Subcutaneous abdominal adipose tissue (tissue), 5 donors: ENCODE measurements at regions not wholly inside any gene's neighbourhood (a gene's known extent, or its start where the extent isn't known, plus 50 kb on each side); places are given as distances from the start of the nearest gene placed in this dataset.

ENCODE experiments used
- H3K27ac ChIP-seq: one replicate; pipeline ENCODE4 v1.7.0; 2013; ENCODE audit warnings: low read depth, mild to moderate bottlenecking, inconsistent platforms, low read length, moderate library complexity
- H3K27me3 ChIP-seq, 5 donors: one replicate each; pipeline ENCODE4 v1.7.0; 2013; ENCODE audit warnings: low read length in 5 of 5, inconsistent platforms in 1 of 5; ENCODE audit not compliant: control insufficient read depth in 5 of 5, insufficient read depth in 4 of 5
- H3K36me3 ChIP-seq, 5 donors: one replicate each; pipeline ENCODE4 v1.7.0; 2013; ENCODE audit warnings: low read length in 5 of 5; ENCODE audit not compliant: control insufficient read depth in 5 of 5, insufficient read depth in 5 of 5
- H3K4me1 ChIP-seq, 5 donors: one replicate each; pipeline ENCODE4 v1.7.0; 2013; ENCODE audit warnings: low read length in 5 of 5, mild to moderate bottlenecking in 3 of 5, moderate library complexity in 1 of 5; ENCODE audit not compliant: control insufficient read depth in 5 of 5, insufficient read depth in 5 of 5
- H3K4me3 ChIP-seq, 5 donors: one replicate each; pipeline ENCODE4 v1.7.0; 2013; ENCODE audit warnings: low read length in 5 of 5, low read depth in 1 of 5
- H3K9ac ChIP-seq, 5 donors: one replicate each; pipeline ENCODE4 v1.7.0; 2013; ENCODE audit warnings: low read length in 5 of 5, mild to moderate bottlenecking in 4 of 5, moderate library complexity in 3 of 5
- H3K9me3 ChIP-seq, 5 donors: one replicate each; pipeline ENCODE4 v1.7.0; 2013; ENCODE audit warnings: low read length in 5 of 5; ENCODE audit not compliant: control insufficient read depth in 5 of 5
- donor health status: healthy.
- donor health status: healthy.
- donor health status: healthy.
- donor health status: healthy.
- donor health status: healthy.

DNA sequence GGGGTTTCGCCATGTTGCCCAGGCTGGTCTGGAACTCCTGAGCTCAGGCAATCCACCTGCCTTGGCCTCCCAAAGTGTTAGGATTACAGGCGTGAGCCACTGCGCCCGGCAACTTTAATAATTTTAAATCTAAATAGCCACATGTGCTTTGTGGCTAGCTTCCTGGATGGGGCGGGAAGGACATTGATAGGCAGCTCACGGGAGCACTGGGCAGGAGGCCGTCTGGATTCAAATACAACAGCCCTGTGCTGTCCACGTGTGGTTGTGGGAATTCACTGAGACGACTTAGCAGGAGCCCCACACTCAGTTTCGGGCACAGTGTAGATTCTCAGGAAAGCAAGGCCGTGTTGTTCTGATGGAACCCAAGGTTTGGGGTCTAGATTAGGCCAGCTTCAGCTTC lies 177.1 kb downstream of the ETS2 start:
- H3K9ac ChIP-seq: no peak overlapping the region
- H3K4me3 ChIP-seq: no peak overlapping the region
- no peak overlapping the region for H3K27ac ChIP-seq
- no peaks in the 10 kb centered on the region for H3K9me3 ChIP-seq
- peaks cover 7 to 30% (median 16%) of the 10 kb centered on the region in 5 donors for H3K4me1 ChIP-seq
- H3K27me3 ChIP-seq: peaks cover 0 to 17% (median 5%) of the 10 kb centered on the region in 5 donors
- H3K36me3 ChIP-seq: no peaks in the 10 kb centered on the region

DNA sequence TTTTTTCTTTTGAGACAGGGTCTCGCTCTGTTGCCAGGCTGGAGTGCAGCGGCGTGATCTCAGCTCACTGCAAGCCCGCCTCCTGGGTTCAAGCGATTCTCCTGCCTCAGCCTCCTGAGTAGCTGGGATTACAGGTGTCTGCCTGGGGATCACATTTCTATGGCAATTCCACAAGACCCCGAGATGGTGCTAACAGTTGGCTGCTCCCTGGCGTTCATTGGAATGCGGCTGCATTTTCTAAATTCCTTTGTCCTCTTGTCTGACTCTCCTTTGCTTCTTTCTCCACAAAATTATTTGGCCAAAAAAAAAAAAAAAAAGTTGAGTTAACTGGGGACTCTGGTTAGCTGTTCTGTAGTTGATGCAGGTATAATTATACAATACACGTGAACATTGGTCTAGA lies 176.4 kb downstream of the ETS2 start:
- Histone ChIP-seq H3K4me3 (no peak overlapping the region), H3K4me1 (peaks cover 7 to 25% (median 16%) of the 10 kb centered on the region in 5 donors), H3K27ac (no peak overlapping the region), H3K36me3 (no peaks in the 10 kb centered on the region), H3K27me3 (peaks cover 0 to 17% (median 5%) of the 10 kb centered on the region in 5 donors), H3K9ac (no peak overlapping the region), H3K9me3 (no peaks in the 10 kb centered on the region)

DNA sequence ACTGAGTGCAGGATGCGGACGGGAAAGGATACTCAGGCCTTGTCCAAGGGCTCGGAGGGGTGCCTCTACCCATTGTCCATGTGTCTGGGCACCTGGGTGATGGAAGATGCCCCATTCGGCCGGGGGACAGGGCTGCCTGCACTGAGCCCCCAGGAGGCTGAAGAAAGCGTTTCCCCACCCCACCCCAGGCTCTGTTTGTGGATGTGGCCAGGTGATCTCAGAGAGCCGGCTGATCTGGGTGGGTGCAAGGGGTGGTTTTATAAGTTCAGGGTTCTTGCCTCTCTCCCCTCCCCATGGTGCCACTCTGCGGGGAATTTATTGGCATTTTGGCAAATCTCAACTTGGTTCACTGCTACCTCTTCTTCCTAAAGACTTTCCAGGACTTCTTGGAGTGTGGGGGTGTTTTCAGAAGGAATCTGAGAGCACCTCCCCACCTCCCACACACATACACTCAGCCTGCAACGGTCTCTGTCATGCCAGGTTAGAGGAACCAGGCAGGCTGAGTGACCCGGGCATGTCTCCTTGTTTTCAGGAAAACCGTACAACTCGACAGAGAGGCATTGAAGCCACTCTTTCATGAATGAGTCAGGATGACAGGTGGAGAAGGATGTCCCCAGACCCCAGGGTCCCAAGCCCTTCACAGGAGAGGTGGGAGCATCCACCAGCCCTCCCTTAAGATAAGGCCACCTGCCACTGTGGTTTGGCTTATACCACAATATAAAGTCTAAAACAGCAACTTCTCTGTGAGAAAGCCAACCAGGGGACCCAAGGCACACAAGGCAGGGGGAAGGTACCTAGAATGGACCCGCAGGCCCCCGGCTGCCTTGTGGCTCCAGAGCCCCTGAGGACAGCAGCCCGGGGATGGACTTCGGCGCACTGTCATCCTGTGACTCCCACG lies 174.9 kb downstream of the ETS2 start:
- Histone ChIP-seq H3K36me3 (no peaks in the 10 kb centered on the region), H3K27me3 (peaks cover 0 to 13% (median 0%) of the 10 kb centered on the region in 5 donors), H3K4me3 (no peak overlapping the region), H3K9me3 (no peaks in the 10 kb centered on the region), H3K4me1 (peaks cover 6 to 12% (median 7%) of the 10 kb centered on the region in 5 donors), H3K9ac (no peak overlapping the region), H3K27ac (no peak overlapping the region)

DNA sequence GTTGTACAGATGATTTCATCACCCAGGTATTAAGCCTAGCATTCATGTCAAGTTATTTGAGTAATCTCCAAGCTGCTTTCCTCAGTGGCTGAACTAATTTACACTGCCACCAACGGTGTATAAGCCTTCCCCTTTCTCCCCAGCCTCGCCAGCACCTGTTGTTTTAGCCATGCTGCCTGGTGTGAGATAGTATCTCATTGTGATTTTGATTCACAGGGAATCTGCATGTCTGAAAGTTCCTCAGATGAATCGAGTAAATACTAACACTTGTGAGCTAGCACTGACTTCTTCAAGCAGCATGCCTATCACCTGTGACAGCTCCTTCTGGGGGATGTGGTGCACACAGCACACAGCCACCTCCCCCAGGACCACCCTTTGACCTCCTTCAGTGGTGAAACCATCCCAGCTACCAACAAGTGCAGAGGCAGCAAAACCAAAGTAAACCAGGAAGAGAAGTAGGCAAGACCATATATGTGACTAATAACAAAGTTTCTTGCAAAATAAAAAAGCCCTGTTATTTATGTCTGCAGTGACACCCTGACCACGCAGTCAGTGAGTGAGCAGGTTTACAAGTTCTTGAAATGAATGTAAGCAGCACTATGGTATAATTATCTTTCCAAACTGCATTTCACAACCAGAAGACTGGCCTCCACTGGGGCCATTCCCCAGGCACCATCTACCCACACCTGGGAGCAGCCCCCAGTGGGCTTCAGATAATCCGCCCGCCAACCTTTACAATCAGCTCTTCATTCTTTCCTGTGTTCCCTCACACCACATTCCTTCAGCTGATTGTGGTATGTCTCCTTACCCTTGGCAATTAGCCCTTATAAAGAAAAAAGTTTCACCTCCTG lies 173.8 kb downstream of the ETS2 start:
- Histone ChIP-seq H3K36me3 (no peaks in the 10 kb centered on the region), H3K4me1 (no peaks in the 10 kb centered on the region), H3K9me3 (no peaks in the 10 kb centered on the region), H3K9ac (no peak overlapping the region), H3K27me3 (peaks cover 0 to 6% (median 0%) of the 10 kb centered on the region in 5 donors), H3K27ac (no peak overlapping the region), H3K4me3 (no peak overlapping the region)

DNA sequence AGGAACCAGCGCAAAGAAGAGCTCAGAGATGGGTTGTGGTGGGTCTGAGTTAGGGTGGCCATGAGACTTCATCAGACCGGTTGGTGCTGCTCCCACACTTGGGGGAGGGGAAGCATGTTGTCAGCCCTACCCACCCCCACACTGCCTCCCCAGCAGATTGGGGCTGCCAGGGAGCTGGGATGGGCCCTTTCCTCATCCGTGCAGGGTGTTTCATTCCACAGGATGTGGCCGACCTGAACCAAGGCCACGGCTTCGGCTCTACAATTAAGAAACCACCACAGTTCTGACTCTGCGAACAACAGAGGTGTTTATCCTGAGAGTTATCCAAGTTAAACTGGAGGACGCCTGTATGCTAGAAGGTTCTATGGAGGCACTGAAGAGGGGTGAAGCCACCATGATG lies 171.2 kb downstream of the ETS2 start:
- Histone ChIP-seq H3K27me3 (peaks cover 0 to 4% (median 0%) of the 10 kb centered on the region in 5 donors), H3K27ac (no peak overlapping the region), H3K36me3 (no peaks in the 10 kb centered on the region), H3K9me3 (no peaks in the 10 kb centered on the region), H3K4me1 (no peaks in the 10 kb centered on the region), H3K4me3 (no peak overlapping the region), H3K9ac (no peak overlapping the region)

DNA sequence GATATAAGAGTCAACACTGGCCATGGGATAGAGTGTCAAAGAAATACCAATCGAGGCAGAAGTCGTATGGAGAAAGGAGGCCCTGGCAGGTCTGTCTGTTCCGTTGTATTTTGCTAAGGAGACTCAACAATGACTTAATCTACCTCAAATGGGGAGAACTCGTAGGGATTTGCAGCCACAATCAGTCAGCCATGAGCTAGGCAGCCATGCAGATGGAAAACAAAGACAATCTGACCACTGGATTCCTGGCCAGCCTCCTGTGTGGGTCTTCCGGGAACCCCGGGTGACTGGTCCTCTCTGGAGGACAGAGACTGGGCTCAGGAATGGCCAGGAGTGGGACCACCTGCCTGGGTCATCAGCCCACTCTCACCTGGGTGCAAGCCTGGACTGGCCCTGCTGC lies 167.8 kb downstream of the ETS2 start:
- H3K9ac ChIP-seq: no peak overlapping the region
- H3K27me3 ChIP-seq: no peaks in the 10 kb centered on the region
- H3K9me3 ChIP-seq: no peaks in the 10 kb centered on the region
- peaks cover 0 to 7% (median 0%) of the 10 kb centered on the region in 5 donors for H3K4me1 ChIP-seq
- H3K36me3 ChIP-seq: no peaks in the 10 kb centered on the region
- H3K4me3 ChIP-seq: no peak overlapping the region
- no peak overlapping the region for H3K27ac ChIP-seq

DNA sequence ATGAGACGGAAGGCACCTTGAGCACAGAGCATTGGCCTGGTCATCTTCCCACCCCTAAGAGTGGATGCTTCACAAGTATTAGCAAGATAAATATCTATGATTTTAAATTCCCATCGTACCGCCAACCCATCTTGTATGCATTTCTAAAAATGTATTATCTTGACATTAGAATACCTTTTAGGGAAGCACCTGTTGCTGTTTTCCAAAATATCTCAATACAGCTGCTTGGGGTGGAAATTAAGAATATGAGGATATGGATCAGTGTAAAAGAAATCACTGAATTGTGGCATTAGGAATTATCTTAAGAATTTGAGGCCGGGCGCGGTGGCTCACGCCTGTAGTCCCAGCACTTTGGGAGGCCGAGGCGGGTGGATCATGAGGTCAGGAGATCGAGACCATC lies 166.3 kb downstream of the ETS2 start:
- Histone ChIP-seq H3K9ac (no peak overlapping the region), H3K27me3 (no peaks in the 10 kb centered on the region), H3K27ac (no peak overlapping the region), H3K36me3 (no peaks in the 10 kb centered on the region), H3K9me3 (no peaks in the 10 kb centered on the region), H3K4me1 (peaks cover 0 to 7% (median 0%) of the 10 kb centered on the region in 5 donors), H3K4me3 (no peak overlapping the region)

DNA sequence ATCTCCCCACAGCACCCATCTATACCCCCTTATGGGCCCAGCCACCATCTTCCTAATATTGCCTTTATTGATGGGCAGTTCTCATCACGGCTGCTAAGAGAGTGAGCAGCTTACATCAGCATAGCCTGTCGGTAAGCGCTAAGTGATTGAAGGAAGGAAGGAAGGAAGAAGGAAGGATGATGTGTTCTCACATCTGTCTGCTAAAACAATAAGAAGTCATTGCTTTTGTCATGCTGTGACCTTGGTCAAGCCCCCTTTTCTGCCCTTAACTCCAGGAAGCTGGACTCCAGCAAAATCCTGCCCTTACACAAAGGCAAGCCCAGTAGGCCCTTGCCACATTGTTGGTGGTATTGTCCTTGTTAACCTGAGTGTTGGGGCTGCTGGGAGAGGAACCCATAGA lies 165.0 kb downstream of the ETS2 start:
- Histone ChIP-seq H3K36me3 (no peaks in the 10 kb centered on the region), H3K9me3 (no peaks in the 10 kb centered on the region), H3K9ac (no peak overlapping the region), H3K27ac (no peak overlapping the region), H3K27me3 (no peaks in the 10 kb centered on the region), H3K4me3 (no peak overlapping the region), H3K4me1 (peaks cover 0 to 7% (median 0%) of the 10 kb centered on the region in 5 donors)

DNA sequence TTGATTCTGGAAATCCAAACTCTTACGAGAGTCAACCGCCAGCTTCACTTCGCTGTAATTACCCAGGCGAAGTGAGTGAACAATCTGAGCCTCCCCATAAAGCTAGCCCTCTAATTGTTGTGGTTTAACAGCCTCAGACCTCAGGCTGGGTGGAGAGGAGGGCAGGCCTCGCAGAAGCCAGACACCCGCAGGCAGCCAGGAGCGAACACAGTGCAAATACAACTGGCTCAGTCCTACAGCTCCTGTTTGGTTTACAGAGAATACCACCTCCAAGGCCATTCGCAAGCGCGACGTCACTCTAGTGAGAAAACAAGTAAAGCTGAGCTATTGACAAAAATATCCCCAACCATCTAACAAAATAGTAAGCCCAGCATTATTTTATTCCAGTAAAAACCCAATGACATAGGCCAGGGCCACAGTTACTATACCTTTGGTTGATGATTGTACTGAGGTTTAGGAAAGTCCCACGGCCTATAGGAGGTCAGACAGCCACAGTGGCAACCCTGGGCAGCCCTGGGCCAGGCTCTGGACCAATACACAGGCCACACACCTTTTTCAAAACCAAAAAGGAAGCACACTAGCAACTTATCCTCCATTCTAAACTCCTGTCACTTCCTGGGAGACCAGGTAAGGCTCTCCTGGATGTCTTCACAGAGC lies 163.3 kb downstream of the ETS2 start:
- Histone ChIP-seq H3K9me3 (no peaks in the 10 kb centered on the region), H3K4me1 (peaks cover 0 to 7% (median 0%) of the 10 kb centered on the region in 5 donors), H3K9ac (no peak overlapping the region), H3K27ac (no peak overlapping the region), H3K27me3 (no peaks in the 10 kb centered on the region), H3K36me3 (no peaks in the 10 kb centered on the region), H3K4me3 (no peak overlapping the region)
